GM06990 (cell line): ENCODE measurements at regions not wholly inside any gene's neighbourhood (a gene's known extent, or its start where the extent isn't known, plus 50 kb on each side); places are given as distances from the start of the nearest gene placed in this dataset.
"Not testable (repeated sequence)": the region's sequence is repeated elsewhere in the genome, so short reads cannot be mapped to it uniquely, and the experiment has no call there.

Source experiments
- DNase-seq: peaks from one replicate; pipeline ENCODE4 v3.0.0-alpha.2; 2011; ENCODE audit not compliant: insufficient read length; ENCODE audit errors: extremely low read depth
- H3K27me3 ChIP-seq: replicated peaks from 2 replicates; pipeline ENCODE4 v1.6.0; 2011; ENCODE audit warnings: low read length; ENCODE audit not compliant: control insufficient read depth, insufficient read depth
- H3K36me3 ChIP-seq: 2 replicates; pipeline ENCODE4 v1.5.1; 2011; ENCODE audit warnings: low read length; ENCODE audit not compliant: control insufficient read depth, insufficient read depth
- H3K4me3 ChIP-seq: replicated peaks from 2 replicates; pipeline ENCODE4 v1.5.1; 2011; ENCODE audit warnings: low read depth, mild to moderate bottlenecking, control low read depth, low read length
- TF ChIP-seq, protein P1 (sequence below): IDR thresholded peaks from 2 replicates; pipeline ENCODE4 v1.5.1; 2011; ENCODE audit warnings: low read length, control low read depth, mild to moderate bottlenecking, inconsistent platforms; ENCODE audit not compliant: insufficient read depth, poor library complexity, severe bottlenecking

DNA sequence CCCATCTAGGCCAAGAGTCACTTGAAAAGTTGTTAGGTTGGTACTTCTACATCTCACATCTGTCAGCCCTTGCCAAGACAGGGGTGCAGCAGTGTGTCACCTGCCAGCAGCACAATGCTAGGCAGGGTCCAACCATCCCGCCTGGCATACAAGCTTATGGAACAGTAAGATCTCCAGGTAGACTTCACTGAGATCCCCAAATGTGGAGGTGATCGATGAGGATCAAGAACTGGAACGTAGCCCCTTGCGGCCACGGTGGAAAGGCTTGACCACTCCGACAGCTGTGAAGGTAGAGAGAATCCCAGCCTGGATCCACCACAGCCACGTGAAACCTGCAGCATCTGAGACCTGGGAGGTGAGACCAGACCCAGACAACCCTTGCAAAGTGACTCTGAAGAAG is 696.0 kb upstream of the LMO3 start:
- DNase-seq, result no peak
- no peaks in the 10 kb centered on the region for H3K36me3 ChIP-seq
- no peak overlapping the region for H3K4me3 ChIP-seq
- no peaks in the 10 kb centered on the region for H3K27me3 ChIP-seq
- TF ChIP-seq, protein P1, sequence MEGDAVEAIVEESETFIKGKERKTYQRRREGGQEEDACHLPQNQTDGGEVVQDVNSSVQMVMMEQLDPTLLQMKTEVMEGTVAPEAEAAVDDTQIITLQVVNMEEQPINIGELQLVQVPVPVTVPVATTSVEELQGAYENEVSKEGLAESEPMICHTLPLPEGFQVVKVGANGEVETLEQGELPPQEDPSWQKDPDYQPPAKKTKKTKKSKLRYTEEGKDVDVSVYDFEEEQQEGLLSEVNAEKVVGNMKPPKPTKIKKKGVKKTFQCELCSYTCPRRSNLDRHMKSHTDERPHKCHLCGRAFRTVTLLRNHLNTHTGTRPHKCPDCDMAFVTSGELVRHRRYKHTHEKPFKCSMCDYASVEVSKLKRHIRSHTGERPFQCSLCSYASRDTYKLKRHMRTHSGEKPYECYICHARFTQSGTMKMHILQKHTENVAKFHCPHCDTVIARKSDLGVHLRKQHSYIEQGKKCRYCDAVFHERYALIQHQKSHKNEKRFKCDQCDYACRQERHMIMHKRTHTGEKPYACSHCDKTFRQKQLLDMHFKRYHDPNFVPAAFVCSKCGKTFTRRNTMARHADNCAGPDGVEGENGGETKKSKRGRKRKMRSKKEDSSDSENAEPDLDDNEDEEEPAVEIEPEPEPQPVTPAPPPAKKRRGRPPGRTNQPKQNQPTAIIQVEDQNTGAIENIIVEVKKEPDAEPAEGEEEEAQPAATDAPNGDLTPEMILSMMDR, result no peak

DNA sequence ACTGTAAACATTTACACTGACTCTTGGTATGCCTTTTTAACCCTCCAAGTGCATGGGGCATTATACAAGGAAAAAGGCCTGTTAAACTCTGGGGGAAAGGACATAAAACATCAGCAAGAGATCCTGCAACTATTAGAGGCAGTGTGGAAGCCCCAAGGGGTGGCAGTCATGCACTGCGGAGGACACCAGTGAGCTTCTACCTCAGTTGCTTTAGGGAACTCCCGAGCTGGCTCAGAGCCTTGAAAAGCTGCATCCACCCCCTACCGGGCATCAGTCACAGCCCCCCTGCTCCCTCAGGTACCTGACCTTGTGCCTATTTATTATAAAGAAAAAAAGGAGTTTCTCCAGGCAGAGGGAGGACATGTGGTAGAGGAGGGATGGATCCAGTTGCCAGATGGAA is 695.6 kb upstream of the LMO3 start:
- H3K4me3 ChIP-seq, result no peak overlapping the region

DNA sequence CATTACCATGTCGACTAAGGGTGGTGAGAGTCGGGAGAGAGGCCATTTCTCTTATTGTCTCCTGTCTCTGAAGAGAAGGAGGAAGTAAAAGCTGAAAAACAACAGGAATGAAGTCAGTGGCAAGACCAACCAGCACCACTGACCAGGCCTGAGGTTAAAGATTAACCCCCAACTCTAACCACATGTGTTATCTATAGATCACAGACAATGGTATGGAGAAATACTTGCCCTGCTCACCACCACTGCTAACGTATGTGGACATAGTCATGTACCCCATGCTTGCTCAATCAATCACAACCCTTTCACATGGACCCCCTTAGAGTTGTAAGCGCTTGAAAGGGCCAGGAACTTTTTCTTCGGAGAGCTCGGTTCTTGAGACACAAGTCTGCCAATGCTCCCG is 690.9 kb upstream of the LMO3 start:
- no peaks in the 10 kb centered on the region for H3K36me3 ChIP-seq
- H3K27me3 ChIP-seq, result no peaks in the 10 kb centered on the region
- no peak overlapping the region for H3K4me3 ChIP-seq
- TF ChIP-seq, protein P1, result no peak
- no peak for DNase-seq

More for the DNA sequence above, 695.6 kb upstream of the LMO3 start:
- DNase-seq, result no peak
- H3K27me3 ChIP-seq, result no peaks in the 10 kb centered on the region
- TF ChIP-seq, protein P1, result no peak
- H3K36me3 ChIP-seq, result no peaks in the 10 kb centered on the region

DNA sequence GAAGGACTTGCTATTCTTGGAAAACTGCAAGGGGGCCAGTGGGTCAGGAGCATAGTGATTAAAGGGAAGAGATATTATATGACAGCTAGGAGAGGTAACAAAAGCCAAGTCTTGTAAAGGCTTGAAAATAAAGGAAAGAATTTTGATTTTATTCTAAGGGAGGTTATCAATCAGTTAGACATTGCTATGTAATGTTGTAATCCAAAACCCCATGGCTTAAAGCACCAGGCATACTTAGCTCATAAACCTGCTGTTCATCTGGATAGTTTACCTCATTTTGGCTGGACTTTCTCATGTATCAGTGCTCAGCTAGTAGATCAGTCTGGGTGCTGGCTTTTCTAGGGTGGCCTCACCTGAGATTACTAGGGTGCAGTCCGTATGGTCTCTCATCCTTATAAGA is 680.9 kb upstream of the LMO3 start:
- TF ChIP-seq, protein P1, result no peak
- no peak for DNase-seq

DNA sequence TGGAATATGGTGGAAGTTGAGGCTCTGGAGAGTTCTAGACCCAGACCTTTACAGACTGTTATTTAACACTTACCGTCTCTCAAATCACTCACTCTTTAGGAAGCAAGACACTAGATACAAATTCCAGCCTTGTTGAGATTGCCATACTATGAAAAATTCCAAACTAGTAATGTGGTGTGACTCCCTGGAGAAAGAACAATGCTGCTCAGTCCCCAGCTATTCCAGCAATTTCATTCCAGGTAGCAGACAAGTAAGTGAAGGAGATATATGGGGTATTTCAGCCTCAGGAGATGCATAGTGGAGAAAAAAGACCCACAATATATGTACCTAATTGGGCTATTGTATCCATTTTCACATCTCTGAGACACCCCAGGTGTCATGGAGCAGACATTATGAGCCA is 678.9 kb upstream of the LMO3 start:
- TF ChIP-seq, protein P1, result no peak
- no peak overlapping the region for H3K4me3 ChIP-seq

More for the DNA sequence above, 680.9 kb upstream of the LMO3 start:
- Histone ChIP-seq H3K36me3 (no peaks in the 10 kb centered on the region), H3K4me3 (no peak overlapping the region), H3K27me3 (no peaks in the 10 kb centered on the region)

DNA sequence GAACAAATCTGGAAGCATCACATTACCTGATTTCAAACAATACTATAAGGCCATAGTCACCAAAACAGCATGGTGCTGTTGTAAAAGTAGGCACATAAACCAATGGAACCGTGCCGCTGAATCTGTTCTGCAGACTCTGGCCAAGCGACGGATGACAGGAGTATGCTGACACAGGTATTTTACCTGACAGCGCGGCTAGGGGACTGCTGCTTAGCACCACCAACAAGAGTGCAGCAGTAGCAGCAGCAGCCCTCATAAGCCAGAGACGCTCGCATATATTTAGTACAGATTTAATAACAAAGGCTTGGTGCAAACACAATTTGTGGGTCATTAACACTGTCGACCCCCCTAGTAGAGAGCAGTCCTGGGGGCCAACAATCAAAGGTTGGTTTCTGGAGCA is 677.6 kb upstream of the LMO3 start:
- no peak overlapping the region for H3K4me3 ChIP-seq
- DNase-seq, result no peak
- TF ChIP-seq, protein P1, result no peak
- no peaks in the 10 kb centered on the region for H3K36me3 ChIP-seq
- H3K27me3 ChIP-seq, result no peaks in the 10 kb centered on the region

More for the DNA sequence above, 678.9 kb upstream of the LMO3 start:
- DNase-seq, result no peak
- no peaks in the 10 kb centered on the region for H3K27me3 ChIP-seq
- H3K36me3 ChIP-seq, result no peaks in the 10 kb centered on the region

DNA sequence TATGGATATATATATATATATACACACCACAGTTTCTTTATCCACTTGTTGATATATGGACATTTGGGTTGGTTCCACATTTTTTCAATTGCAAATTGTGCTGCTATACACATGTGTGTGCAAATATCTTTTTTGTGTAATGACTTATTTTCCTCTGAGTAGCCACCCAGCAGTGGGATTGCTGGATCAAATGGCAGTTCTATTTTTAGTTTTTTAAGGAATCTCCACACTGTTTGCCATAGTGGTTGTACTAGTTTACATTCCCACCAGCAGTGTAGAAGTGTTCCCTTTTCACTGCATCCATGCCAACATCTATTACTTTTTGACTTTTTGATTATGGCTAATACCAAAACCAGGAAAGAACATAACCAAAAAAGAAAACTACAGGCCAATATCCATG is 676.2 kb upstream of the LMO3 start:
- not testable (repeated sequence) for DNase-seq, H3K27me3 ChIP-seq, H3K36me3 ChIP-seq, H3K4me3 ChIP-seq
